ENCODE measurements at regions not wholly inside any gene's neighbourhood (a gene's known extent, or its start where the extent isn't known, plus 50 kb on each side); places are given as distances from the start of the nearest gene placed in this dataset.

DNA sequence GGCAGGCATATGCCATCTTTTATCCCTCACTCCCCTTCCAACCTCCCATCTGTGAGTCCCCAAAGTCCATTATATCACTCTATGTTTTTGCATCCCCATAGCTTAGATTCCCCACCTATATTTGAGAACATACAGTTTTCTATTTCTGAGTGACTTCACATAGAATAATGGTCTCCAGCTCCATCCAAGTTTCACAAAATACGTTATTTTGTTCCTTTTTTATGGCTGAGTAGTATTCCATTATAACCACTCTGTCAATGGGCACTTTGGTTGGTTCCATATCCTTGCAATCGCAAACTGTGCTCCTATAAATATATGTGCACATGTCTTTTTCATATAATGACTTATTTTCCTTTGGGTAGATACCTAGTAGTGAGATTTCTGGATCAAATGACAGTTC, 178.6 kb downstream of the GAS1 start (continued):
- TF ChIP-seq, protein P1, sequence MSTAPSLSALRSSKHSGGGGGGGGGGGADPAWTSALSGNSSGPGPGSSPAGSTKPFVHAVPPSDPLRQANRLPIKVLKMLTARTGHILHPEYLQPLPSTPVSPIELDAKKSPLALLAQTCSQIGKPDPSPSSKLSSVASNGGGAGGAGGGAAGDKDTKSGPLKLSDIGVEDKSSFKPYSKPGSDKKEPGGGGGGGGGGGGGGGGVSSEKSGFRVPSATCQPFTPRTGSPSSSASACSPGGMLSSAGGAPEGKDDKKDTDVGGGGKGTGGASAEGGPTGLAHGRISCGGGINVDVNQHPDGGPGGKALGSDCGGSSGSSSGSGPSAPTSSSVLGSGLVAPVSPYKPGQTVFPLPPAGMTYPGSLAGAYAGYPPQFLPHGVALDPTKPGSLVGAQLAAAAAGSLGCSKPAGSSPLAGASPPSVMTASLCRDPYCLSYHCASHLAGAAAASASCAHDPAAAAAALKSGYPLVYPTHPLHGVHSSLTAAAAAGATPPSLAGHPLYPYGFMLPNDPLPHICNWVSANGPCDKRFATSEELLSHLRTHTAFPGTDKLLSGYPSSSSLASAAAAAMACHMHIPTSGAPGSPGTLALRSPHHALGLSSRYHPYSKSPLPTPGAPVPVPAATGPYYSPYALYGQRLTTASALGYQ (CRISPR knock-in tag; IDR thresholded peaks at IDR 0.05) = no peak

DNA sequence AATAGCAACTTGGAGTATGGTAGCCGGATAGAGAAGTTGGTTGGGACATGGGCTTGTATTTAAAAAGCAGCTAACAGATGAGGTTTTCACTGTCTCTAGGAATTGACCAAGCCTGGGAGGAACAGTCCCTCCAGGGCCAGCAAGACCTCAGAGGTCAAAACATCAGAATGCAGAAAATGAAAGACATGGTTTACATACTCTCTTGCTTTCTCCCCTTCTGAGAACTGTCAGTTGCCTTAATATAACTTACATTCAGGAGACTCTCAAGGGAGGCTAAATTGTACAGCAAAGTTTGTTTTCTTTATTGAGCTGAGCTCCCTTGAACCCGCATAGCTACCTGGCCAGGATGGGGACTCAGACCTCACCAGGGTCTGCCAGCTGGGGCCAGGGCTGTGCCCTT, 179.3 kb downstream of the GAS1 start:
- 0% methylated on average over 2 of the region's 2 CpGs for WGBS (ENCODE audit: low lambda C conversion rate)
- Histone ChIP-seq H3K4me1 (ENCODE audit: insufficient read depth, low read length) (no peaks in the 10 kb centered on the region), H3K4me2 (ENCODE audit: low read depth, low read length) (no peak overlapping the region), H2AFZ (ENCODE audit: low read length) (no peak overlapping the region), H3K27ac (ENCODE audit: extremely low read length, insufficient read depth, low read length) (no peak overlapping the region), H3K9ac (ENCODE audit: insufficient read depth, low read depth, low read length) (no peak overlapping the region), H3K4me3 (replicated peaks in 1 of 3; ENCODE audit: insufficient read depth in 1 of 3, low read depth in 2 of 3, low read length in 3 of 3) (no peak overlapping the region), H3K27me3 (ENCODE audit: control insufficient read depth in 1 of 2, insufficient read depth in 2 of 2, low read length in 2 of 2) (peaks cover 0 to 1% of the 10 kb centered on the region in 2 experiments; a peak in 2 of 5 replicates), H3K9me3 (ENCODE audit: low read length) (no peaks in the 10 kb centered on the region), H3K36me3 (replicated peaks in 1 of 2; ENCODE audit: control insufficient read depth in 1 of 2, insufficient read depth in 2 of 2, low read length in 2 of 2) (no peaks in the 10 kb centered on the region), H4K20me1 (ENCODE audit: insufficient read depth, low read length) (no peaks in the 10 kb centered on the region), H3K79me2 (ENCODE audit: insufficient read depth, low read length) (no peaks in the 10 kb centered on the region)
- no peak for FAIRE-seq
- DNase-seq (ENCODE audit: low spot score) = no peak
- BruUV-seq (replicated peaks) = no TSS peak
- in situ Hi-C loops (cut with HindIII; ENCODE audit: extremely low pct_ligation_motif_present, low pct_unique_long_range_greater_than_20kb) (no loop called here), intact Hi-C loops (cut with micrococcal nuclease; ENCODE audit: unreplicated experiment) (no loop called here)
- no peak for ATAC-seq
- ChIA-PET POLR2A (no interaction called here), CTCF (ENCODE audit: low intra/inter-chr PET ratio, low total read pairs) (no interaction called here)
- TF ChIP-seq ZNF816 (CRISPR knock-in tag; IDR thresholded peaks at IDR 0.05; ENCODE audit: borderline replicate concordance) (no peak), ZHX2 (IDR thresholded peaks at IDR 0.05; ENCODE audit: low read depth) (no peak), ZHX2 (CRISPR knock-in tag; IDR thresholded peaks at IDR 0.05; ENCODE audit: borderline replicate concordance) (no peak), ATF1 (CRISPR knock-in tag; IDR thresholded peaks at IDR 0.05) (no peak), MTF2 (CRISPR knock-in tag; IDR thresholded peaks at IDR 0.05; ENCODE audit: borderline replicate concordance) (no peak)
- TF ChIP-seq, protein P2, sequence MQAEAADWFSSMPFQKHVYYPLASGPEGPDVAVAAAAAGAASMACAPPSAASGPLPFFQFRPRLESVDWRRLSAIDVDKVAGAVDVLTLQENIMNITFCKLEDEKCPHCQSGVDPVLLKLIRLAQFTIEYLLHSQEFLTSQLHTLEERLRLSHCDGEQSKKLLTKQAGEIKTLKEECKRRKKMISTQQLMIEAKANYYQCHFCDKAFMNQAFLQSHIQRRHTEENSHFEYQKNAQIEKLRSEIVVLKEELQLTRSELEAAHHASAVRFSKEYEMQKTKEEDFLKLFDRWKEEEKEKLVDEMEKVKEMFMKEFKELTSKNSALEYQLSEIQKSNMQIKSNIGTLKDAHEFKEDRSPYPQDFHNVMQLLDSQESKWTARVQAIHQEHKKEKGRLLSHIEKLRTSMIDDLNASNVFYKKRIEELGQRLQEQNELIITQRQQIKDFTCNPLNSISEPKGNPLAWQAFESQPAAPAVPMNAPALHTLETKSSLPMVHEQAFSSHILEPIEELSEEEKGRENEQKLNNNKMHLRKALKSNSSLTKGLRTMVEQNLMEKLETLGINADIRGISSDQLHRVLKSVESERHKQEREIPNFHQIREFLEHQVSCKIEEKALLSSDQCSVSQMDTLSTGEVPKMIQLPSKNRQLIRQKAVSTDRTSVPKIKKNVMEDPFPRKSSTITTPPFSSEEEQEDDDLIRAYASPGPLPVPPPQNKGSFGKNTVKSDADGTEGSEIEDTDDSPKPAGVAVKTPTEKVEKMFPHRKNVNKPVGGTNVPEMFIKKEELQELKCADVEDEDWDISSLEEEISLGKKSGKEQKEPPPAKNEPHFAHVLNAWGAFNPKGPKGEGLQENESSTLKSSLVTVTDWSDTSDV (CRISPR knock-in tag; IDR thresholded peaks at IDR 0.05) = no peak
- TF ChIP-seq, protein P3, sequence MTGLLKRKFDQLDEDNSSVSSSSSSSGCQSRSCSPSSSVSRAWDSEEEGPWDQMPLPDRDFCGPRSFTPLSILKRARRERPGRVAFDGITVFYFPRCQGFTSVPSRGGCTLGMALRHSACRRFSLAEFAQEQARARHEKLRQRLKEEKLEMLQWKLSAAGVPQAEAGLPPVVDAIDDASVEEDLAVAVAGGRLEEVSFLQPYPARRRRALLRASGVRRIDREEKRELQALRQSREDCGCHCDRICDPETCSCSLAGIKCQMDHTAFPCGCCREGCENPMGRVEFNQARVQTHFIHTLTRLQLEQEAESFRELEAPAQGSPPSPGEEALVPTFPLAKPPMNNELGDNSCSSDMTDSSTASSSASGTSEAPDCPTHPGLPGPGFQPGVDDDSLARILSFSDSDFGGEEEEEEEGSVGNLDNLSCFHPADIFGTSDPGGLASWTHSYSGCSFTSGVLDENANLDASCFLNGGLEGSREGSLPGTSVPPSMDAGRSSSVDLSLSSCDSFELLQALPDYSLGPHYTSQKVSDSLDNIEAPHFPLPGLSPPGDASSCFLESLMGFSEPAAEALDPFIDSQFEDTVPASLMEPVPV (CRISPR knock-in tag; IDR thresholded peaks at IDR 0.05) = no peak

Measured in HepG2 (cell line).